Stimulated activated CD4-positive, alpha-beta T cell treated with anti-CD3 and anti-CD28 coated beads, TNF-alpha, amount 100 ng/mL, for 24 hours (primary cell): ENCODE measurements at regions not wholly inside any gene's neighbourhood (a gene's known extent, or its start where the extent isn't known, plus 50 kb on each side); places are given as distances from the start of the nearest gene placed in this dataset.

Experiments
- DNase-seq, 3 experiments: peaks; one replicate each; pipeline ENCODE4 v3.0.0-alpha.2; 2020; ENCODE audit warnings: low read depth in 3 of 3

DNA sequence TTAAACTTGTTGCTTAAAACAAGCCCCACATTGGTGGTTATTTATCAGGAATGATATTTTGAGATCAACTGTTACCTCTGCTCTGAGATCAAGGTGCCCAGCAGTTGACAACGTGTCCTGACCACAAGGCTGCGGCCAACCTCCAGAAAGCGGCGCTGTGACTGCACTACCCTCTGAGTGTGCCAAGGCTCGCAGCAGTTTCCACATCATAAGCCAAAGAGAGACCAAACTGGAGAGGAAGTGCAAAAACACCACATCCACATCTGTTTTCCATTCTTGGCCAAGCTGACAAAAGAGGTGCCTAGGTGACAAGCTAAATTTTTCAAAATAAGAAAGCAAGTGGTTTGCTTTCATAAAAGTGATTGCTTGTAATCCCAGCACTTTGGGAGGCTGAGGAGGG lies 410.8 kb upstream of the POU3F3 start:
- no peak for DNase-seq

- no peak for DNase-seq
These were observed 409.5 kb upstream of the POU3F3 start for GRCh38 chr2:104444392-104444791.

GRCh38 chr2:104444889-104445288 lies 409.0 kb upstream of the POU3F3 start:
- no peak for DNase-seq

GRCh38 chr2:104447831-104448434 lies 406.0 kb upstream of the POU3F3 start:
- DNase-seq: no peak

GRCh38 chr2:104448661-104449440 lies 405.1 kb upstream of the POU3F3 start:
- no peak for DNase-seq

DNA sequence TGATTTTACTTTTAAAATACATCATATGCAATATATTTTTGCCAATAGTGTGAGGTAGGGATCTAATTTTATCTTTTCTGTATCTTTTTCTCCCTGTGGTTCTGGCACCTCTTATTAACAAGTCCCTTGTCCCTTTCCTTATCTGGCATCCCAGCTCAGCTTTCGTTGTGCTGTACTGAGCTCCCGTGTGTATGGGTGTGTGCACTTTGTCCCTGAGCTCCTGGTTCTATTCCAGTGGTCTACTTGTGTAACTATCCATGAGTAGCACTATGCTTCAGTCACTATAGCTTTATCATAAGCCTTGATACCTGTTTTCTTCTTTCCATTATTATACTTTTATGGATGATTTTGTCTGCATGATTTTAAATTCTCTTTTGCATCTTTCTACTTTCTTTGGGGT lies 401.4 kb upstream of the POU3F3 start:
- DNase-seq: no peak

GRCh38 chr2:104462731-104463130 lies 391.2 kb upstream of the POU3F3 start:
- no peak for DNase-seq

DNA sequence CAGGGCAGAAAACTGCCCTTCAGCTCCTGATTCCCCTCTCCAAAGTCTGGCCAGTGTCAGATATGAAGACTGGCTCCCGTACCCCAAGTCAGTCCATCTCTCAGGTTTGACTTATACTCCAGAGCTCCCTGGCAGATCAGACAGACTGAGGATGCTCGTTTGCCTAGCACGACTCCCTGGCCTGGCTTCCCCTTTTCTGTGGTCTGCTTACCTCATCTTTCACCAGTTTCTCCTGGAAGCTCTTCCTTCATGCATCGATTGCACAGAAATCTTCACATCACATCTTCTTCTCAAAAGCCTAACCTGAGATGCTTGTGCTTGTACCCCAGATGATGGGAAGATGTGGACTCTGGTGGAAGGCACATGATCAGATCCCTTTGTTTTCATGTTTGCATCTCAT lies 387.9 kb upstream of the POU3F3 start:
- DNase-seq: no peak

GRCh38 chr2:104468846-104469245 lies 385.1 kb upstream of the POU3F3 start:
- no peak for DNase-seq

DNA sequence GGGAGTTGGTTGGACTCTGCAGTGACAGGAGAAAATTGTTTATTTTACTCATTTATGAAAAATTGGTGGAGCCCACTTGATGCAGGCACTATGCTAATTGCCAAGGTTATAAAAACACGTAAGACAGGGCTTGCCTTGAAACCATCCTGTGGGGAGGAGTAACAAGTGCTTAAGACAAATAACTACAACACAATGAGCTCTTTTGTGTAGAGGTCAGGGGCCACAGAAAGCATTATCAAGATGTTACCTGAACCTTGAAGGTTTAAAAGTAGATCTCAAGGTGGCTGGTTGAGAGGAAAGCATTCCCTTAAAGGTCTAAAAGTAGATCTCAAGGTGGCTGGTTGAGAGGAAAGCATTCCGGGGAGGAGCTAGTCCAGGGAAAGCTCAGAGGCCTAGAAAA lies 381.8 kb upstream of the POU3F3 start:
- DNase-seq: no peak

- no peak for DNase-seq
These were observed 380.4 kb upstream of the POU3F3 start for GRCh38 chr2:104473546-104473945.

GRCh38 chr2:104474716-104475115 lies 379.2 kb upstream of the POU3F3 start:
- DNase-seq: no peak

DNA sequence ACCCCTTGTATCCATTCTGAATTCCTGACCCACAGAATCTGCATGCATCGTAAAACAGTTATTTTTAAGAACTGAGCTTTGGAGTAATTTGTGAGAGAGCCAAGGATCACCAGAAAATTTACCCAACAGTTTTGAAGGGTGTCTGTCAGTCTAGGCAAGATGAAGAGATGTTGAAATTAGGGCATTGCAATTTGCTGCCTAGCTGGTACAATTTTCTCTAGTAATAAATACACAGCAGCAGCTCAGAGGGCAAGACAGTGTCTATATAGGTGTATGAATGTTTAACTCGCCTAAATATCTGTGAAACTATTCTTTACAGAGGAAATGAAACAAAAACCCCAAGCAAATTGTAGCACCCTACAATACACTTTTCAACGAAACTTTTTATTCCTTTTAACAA lies 377.8 kb upstream of the POU3F3 start:
- no peak for DNase-seq

GRCh38 chr2:104476563-104476988 lies 377.3 kb upstream of the POU3F3 start:
- no peak for DNase-seq

DNA sequence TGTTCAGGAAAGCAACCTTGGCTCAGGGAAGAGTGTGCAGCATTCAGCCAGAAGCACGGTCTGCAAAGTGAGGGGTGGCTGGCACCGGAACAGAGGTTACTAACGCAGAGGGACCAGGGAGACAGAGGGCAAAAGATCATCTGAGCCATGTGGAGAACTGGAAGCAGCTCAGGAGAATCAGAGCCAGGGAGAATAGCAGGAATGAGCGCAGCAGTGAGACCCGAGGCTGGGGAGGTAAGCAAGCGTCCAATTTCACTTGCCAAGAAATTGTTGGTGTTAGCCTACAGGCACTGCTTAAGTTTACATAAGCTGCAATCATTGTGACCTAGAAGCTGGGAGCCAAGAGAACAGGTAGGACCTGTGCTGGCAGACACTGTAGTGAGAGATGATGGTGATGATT lies 372.6 kb upstream of the POU3F3 start:
- no peak for DNase-seq

GRCh38 chr2:104487366-104487765 lies 366.5 kb upstream of the POU3F3 start:
- no peak for DNase-seq

DNA sequence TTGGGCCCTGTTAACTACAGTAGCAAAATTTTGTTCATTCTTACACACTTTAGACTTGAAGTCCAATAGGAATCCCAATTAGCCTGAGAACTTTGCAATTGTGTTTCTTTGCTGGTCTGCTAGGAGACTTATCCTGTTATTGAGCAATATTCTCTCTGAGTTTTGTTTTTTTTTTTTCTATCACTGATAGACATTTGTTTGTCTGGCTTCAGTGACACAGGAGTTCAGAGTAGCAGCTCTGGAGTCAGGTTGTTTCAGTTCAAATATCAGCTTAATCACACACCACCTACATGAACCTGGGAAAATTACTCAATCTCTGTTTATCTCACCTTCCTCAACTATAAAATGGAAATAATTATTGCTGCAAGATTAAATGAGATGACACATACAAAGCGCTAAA lies 360.2 kb upstream of the POU3F3 start:
- no peak for DNase-seq

DNA sequence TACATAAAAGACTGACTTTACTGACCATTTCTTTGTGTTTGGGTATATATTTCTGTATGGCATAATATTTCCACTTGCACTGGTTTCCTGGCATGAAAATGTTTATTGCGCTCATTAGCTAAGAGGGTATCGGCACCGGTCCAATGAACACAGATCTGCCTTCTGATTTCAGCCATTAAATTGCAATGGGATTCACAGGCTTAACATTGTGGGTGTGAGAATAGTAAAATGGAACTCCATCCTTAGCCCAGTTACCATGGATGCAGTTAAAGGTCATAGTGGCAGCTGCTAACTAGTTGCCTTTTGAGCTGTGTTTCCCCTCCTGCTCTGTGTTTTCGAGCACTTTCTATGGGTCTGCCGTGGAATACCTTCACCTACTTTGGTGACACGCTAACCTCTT lies 352.6 kb upstream of the POU3F3 start:
- DNase-seq: no peak

DNA sequence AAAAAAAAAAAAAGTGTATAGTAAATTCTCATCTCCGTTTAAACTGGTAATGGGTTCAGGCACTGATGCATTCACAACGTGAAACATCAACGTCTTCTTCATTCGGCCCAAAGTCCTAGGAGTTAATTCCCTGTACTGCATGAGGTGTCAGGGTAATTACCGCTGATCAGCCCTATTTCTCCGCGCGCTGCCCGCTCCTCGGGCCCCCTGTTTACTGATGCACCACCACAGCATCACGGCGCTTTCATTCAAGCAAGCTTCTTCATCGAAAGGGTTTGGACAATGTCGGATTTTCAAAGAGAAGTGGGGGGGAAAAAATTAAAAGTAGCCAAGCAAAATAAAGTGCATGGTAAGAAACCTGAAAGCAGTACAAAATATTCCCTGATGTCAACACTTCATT lies 352.0 kb upstream of the POU3F3 start:
- DNase-seq: no peak

DNA sequence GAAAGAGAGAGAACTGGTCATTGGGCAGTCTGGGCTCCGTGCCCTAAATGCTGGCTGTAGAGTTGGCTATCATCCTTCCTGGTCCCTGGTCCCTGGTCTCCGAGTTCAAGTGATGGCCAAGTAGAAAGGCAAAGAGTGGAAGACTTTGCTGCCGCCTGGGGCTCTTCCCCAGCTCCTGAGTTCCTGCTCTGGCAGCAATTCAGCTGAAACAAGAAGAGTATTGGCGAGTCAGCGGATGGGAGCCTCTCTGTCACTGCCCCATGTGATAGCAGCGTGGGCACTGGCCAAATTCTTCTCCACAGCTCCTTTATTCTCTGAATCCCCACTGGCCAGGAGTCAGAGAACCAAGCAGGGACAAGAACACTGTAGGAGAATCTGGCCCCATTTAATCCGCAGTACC lies 351.0 kb upstream of the POU3F3 start:
- no peak for DNase-seq

- DNase-seq: no peak
These were observed 349.4 kb upstream of the POU3F3 start for GRCh38 chr2:104504331-104505073.

DNA sequence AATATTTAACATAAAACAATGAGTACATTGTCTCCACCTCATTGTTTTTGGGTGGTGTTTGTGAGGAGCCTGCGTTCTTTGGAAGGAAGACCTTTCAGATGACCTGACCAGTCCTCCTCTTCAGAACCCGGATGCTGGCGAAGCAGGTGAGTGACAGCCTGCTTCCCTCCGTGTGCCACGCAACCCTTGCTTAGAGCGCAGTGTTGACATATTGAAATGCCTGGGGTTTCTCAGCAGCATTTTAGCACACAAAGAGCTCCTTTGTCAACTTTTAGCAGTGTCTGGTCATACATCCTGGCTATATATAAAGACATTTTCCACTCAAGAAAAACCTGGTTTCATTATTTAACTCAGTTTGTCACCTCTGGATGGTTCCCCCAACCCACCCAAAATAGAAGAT lies 335.7 kb upstream of the POU3F3 start:
- DNase-seq: no peak

DNA sequence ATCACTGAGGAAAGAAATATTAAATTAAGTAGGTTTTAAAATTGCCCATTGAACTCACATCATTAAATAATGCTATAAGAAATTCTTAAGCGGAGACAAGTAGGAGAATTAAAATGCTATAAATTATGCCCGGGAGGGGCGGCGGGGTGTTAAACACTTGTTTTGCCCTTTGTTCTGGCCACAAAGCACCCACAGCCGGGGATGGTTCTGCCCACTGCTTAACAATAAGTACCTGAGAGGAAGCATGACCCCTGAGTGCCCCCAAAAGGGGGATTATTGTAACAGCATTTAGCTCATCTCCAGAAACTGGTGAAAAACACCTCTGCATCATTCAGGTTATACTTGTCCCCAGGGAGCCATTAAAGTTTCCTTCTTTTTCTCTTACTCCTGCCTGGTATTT lies 332.7 kb upstream of the POU3F3 start:
- DNase-seq: no peak
